ENCODE measurements at regions not wholly inside any gene's neighbourhood (a gene's known extent, or its start where the extent isn't known, plus 50 kb on each side); places are given as distances from the start of the nearest gene placed in this dataset.

- no peak overlapping the region for H3K4me3 ChIP-seq (ENCODE audit: low read length)
- ATAC-seq: peak; percentile 100
- peak overlapping the region; percentile 38 for H3K4me2 ChIP-seq (ENCODE audit: low read length)
- no peaks in the 10 kb centered on the region for H3K36me3 ChIP-seq (ENCODE audit: low read depth, low read length)
- POLR2A ChIA-PET (ENCODE audit: unreplicated experiment): no interaction called here
- CTCF ChIA-PET: no interaction called here
- H4K20me1 ChIP-seq (ENCODE audit: low read length): no peaks in the 10 kb centered on the region
- no peaks in the 10 kb centered on the region for H3K9me2 ChIP-seq (replicated peaks; ENCODE audit: low read length)
- intact Hi-C loops (cut with micrococcal nuclease): no loop called here
- no TSS peak for BruUV-seq (replicated peaks)
- peaks cover 14% of the 10 kb centered on the region for H3K4me1 ChIP-seq (ENCODE audit: insufficient read depth, low read length)
- H2AFZ ChIP-seq (ENCODE audit: low read length): no peak overlapping the region
- no peaks in the 10 kb centered on the region for H3K9me3 ChIP-seq (ENCODE audit: low read length)
- H3K27me3 ChIP-seq (ENCODE audit: low read length): no peaks in the 10 kb centered on the region
- DNase-seq: peak; percentile 90
- TF ChIP-seq CTCF (conservative IDR thresholded peaks at IDR 0.05; ENCODE audit: low read depth, low read length) (peak; percentile 40), EZH2 (IDR thresholded peaks at IDR 0.05; ENCODE audit: low read length, unreplicated experiment) (no peak)
- no peaks in the 10 kb centered on the region for H3K79me2 ChIP-seq (ENCODE audit: low read length)
- no peak overlapping the region; the same call in 1 of the 2 replicates for H3K9ac ChIP-seq (ENCODE audit: low read length)
- H3K27ac ChIP-seq (ENCODE audit: low read length): peak overlapping the region; percentile 30
- H3F3A ChIP-seq (ENCODE audit: low read length, unreplicated experiment): no peaks in the 10 kb centered on the region
Measured at GRCh38 chr2:105617631-105618350, 126.9 kb upstream of the NCK2 start.

- Histone ChIP-seq H3K79me2 (ENCODE audit: low read length) (no peaks in the 10 kb centered on the region), H2AFZ (ENCODE audit: low read length) (no peak overlapping the region), H4K20me1 (ENCODE audit: low read length) (no peaks in the 10 kb centered on the region), H3K4me2 (ENCODE audit: low read length) (no peak overlapping the region), H3K27ac (ENCODE audit: low read length) (no peak overlapping the region), H3F3A (ENCODE audit: low read length, unreplicated experiment) (no peaks in the 10 kb centered on the region), H3K27me3 (ENCODE audit: low read length) (no peaks in the 10 kb centered on the region), H3K4me3 (ENCODE audit: low read length) (no peak overlapping the region), H3K9me3 (ENCODE audit: low read length) (no peaks in the 10 kb centered on the region), H3K9me2 (replicated peaks; ENCODE audit: low read length) (no peaks in the 10 kb centered on the region), H3K4me1 (ENCODE audit: insufficient read depth, low read length) (peaks cover 25% of the 10 kb centered on the region), H3K36me3 (ENCODE audit: low read depth, low read length) (no peaks in the 10 kb centered on the region), H3K9ac (ENCODE audit: low read length) (no peak overlapping the region)
- ChIA-PET CTCF (no interaction called here), POLR2A (ENCODE audit: unreplicated experiment) (no interaction called here)
- intact Hi-C loops (cut with micrococcal nuclease): no loop called here
- BruUV-seq (replicated peaks): no TSS peak
- ATAC-seq (no peak), DNase-seq (no peak)
- TF ChIP-seq EZH2phosphoT487 (IDR thresholded peaks at IDR 0.05; ENCODE audit: borderline replicate concordance, low read length) (no peak), EZH2 (IDR thresholded peaks at IDR 0.05; ENCODE audit: low read length, unreplicated experiment) (no peak), CTCF (conservative IDR thresholded peaks at IDR 0.05; ENCODE audit: low read depth, low read length) (no peak)
Measured at GRCh38 chr2:105615305-105615704, 129.4 kb upstream of the NCK2 start.

DNA sequence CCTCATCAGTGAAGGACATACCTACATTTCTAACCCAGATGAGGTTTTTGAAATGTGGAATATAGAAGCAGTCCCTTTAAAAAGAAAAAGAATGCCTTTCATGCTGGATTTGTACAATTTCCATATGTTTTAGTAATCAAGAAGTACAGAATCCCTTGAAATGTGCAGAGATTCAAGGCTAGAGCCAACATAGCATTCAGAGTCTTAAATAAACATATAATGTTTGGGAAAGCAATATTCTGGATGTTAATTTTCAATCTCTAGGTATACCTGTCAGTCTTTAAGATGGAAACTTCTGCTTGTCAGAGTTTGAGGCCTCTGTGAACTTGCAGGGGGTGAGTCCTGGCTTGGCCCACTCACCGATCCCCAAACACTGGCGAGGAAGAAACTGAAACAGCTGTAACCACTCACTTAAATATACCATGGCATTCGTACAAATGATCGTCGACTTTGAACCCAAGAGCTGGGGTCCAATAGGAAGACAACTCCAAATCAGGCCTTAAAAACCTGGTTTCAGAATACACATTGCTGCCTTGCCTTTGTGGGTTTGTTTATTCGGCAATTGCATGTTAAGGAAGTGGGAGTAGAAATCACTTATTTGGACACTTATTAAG lies 132.8 kb upstream of the NCK2 start:
- CTCF ChIA-PET: no interaction called here
- no peaks in the 10 kb centered on the region for H3K36me3 ChIP-seq (ENCODE audit: low read depth, low read length)
- intact Hi-C loops (cut with micrococcal nuclease): no loop called here
- no peaks in the 10 kb centered on the region for H3K9me2 ChIP-seq (replicated peaks; ENCODE audit: low read length)
- no peaks in the 10 kb centered on the region for H3K79me2 ChIP-seq (ENCODE audit: low read length)
- H2AFZ ChIP-seq (ENCODE audit: low read length): no peak overlapping the region
- H3K9ac ChIP-seq (ENCODE audit: low read length): no peak overlapping the region
- H3K4me1 ChIP-seq (ENCODE audit: insufficient read depth, low read length): peaks cover 11% of the 10 kb centered on the region
- no peak for DNase-seq
- H3K9me3 ChIP-seq (ENCODE audit: low read length): no peaks in the 10 kb centered on the region
- no peak overlapping the region for H3K4me3 ChIP-seq (ENCODE audit: low read length)
- no peak for TF ChIP-seq EZH2 (IDR thresholded peaks at IDR 0.05; ENCODE audit: low read length, unreplicated experiment)
- no peak for TF ChIP-seq CTCF (conservative IDR thresholded peaks at IDR 0.05; ENCODE audit: low read depth, low read length)
- TF ChIP-seq EZH2phosphoT487 (IDR thresholded peaks at IDR 0.05; ENCODE audit: borderline replicate concordance, low read length): no peak
- no peak overlapping the region for H3K4me2 ChIP-seq (ENCODE audit: low read length)
- no TSS peak for BruUV-seq (replicated peaks)
- no peak for ATAC-seq
- H3F3A ChIP-seq (ENCODE audit: low read length, unreplicated experiment): no peaks in the 10 kb centered on the region
- H3K27me3 ChIP-seq (ENCODE audit: low read length): no peaks in the 10 kb centered on the region
- H4K20me1 ChIP-seq (ENCODE audit: low read length): no peaks in the 10 kb centered on the region
- POLR2A ChIA-PET (ENCODE audit: unreplicated experiment): no interaction called here
- H3K27ac ChIP-seq (ENCODE audit: low read length): no peak overlapping the region

All from PC-3 (cell line).